Subcutaneous abdominal adipose tissue (tissue), 5 donors: ENCODE measurements at regions not wholly inside any gene's neighbourhood (a gene's known extent, or its start where the extent isn't known, plus 50 kb on each side); places are given as distances from the start of the nearest gene placed in this dataset.
"Not testable (repeated sequence)": the region's sequence is repeated elsewhere in the genome, so short reads cannot be mapped to it uniquely, and the experiment has no call there.

Experiments
- H3K27ac ChIP-seq: one replicate; pipeline ENCODE4 v1.7.0; 2013; ENCODE audit warnings: low read depth, mild to moderate bottlenecking, inconsistent platforms, low read length, moderate library complexity
- H3K27me3 ChIP-seq, 5 donors: one replicate each; pipeline ENCODE4 v1.7.0; 2013; ENCODE audit warnings: low read length in 5 of 5, inconsistent platforms in 1 of 5; ENCODE audit not compliant: control insufficient read depth in 5 of 5, insufficient read depth in 4 of 5
- H3K36me3 ChIP-seq, 5 donors: one replicate each; pipeline ENCODE4 v1.7.0; 2013; ENCODE audit warnings: low read length in 5 of 5; ENCODE audit not compliant: control insufficient read depth in 5 of 5, insufficient read depth in 5 of 5
- H3K4me1 ChIP-seq, 5 donors: one replicate each; pipeline ENCODE4 v1.7.0; 2013; ENCODE audit warnings: low read length in 5 of 5, mild to moderate bottlenecking in 3 of 5, moderate library complexity in 1 of 5; ENCODE audit not compliant: control insufficient read depth in 5 of 5, insufficient read depth in 5 of 5
- H3K4me3 ChIP-seq, 5 donors: one replicate each; pipeline ENCODE4 v1.7.0; 2013; ENCODE audit warnings: low read length in 5 of 5, low read depth in 1 of 5
- H3K9ac ChIP-seq, 5 donors: one replicate each; pipeline ENCODE4 v1.7.0; 2013; ENCODE audit warnings: low read length in 5 of 5, mild to moderate bottlenecking in 4 of 5, moderate library complexity in 3 of 5
- H3K9me3 ChIP-seq, 5 donors: one replicate each; pipeline ENCODE4 v1.7.0; 2013; ENCODE audit warnings: low read length in 5 of 5; ENCODE audit not compliant: control insufficient read depth in 5 of 5
- donor health status: healthy.
- donor health status: healthy.
- donor health status: healthy.
- donor health status: healthy.
- donor health status: healthy.

- no peaks in the 10 kb centered on the region for H3K4me1 ChIP-seq
These were observed 146.5 kb upstream of the TOP1 start for GRCh38 chr20:40882152-40882551.

GRCh38 chr20:40883097-40883496 is 145.5 kb upstream of the TOP1 start:
- H3K9me3 ChIP-seq: peaks cover 0 to 10% (median 8%) of the 10 kb centered on the region in 5 donors
- H3K27me3 ChIP-seq: no peaks in the 10 kb centered on the region
- no peak overlapping the region for H3K27ac ChIP-seq
- H3K36me3 ChIP-seq: no peaks in the 10 kb centered on the region
- H3K4me1 ChIP-seq: no peaks in the 10 kb centered on the region
- H3K9ac ChIP-seq: no peak overlapping the region
- H3K4me3 ChIP-seq: no peak overlapping the region

More at GRCh38 chr20:40882152-40882551, 146.5 kb upstream of the TOP1 start:
- H3K27me3 ChIP-seq: no peaks in the 10 kb centered on the region
- H3K27ac ChIP-seq: no peak overlapping the region
- peaks cover 0 to 10% (median 8%) of the 10 kb centered on the region in 5 donors for H3K9me3 ChIP-seq
- no peak overlapping the region for H3K9ac ChIP-seq
- no peak overlapping the region for H3K4me3 ChIP-seq
- no peaks in the 10 kb centered on the region for H3K36me3 ChIP-seq

- H3K27me3 ChIP-seq: no peaks in the 10 kb centered on the region
- H3K9me3 ChIP-seq: no peaks in the 10 kb centered on the region
- no peak overlapping the region for H3K27ac ChIP-seq
- no peaks in the 10 kb centered on the region for H3K4me1 ChIP-seq
- H3K9ac ChIP-seq: no peak overlapping the region
- no peaks in the 10 kb centered on the region for H3K36me3 ChIP-seq
- H3K4me3 ChIP-seq: no peak overlapping the region
These were observed 141.5 kb upstream of the TOP1 start for GRCh38 chr20:40887105-40887504.

GRCh38 chr20:40889266-40889665 is 139.4 kb upstream of the TOP1 start:
- not testable (repeated sequence) for H3K27ac ChIP-seq, H3K9ac ChIP-seq, H3K9me3 ChIP-seq, H3K4me3 ChIP-seq, H3K27me3 ChIP-seq, H3K36me3 ChIP-seq
- H3K4me1 ChIP-seq: peaks cover 2 to 21% (median 14%) of the 10 kb centered on the region in 5 donors

GRCh38 chr20:40890181-40890580 is 138.4 kb upstream of the TOP1 start:
- peaks cover 2 to 22% (median 16%) of the 10 kb centered on the region in 5 donors for H3K4me1 ChIP-seq
- no peak overlapping the region for H3K4me3 ChIP-seq
- no peaks in the 10 kb centered on the region for H3K36me3 ChIP-seq
- H3K27me3 ChIP-seq: no peaks in the 10 kb centered on the region
- no peak overlapping the region for H3K27ac ChIP-seq
- no peak overlapping the region for H3K9ac ChIP-seq
- no peaks in the 10 kb centered on the region for H3K9me3 ChIP-seq

GRCh38 chr20:40890635-40891034 is 138.0 kb upstream of the TOP1 start:
- no peaks in the 10 kb centered on the region for H3K27me3 ChIP-seq
- H3K36me3 ChIP-seq: no peaks in the 10 kb centered on the region
- H3K27ac ChIP-seq: no peak overlapping the region
- H3K9me3 ChIP-seq: no peaks in the 10 kb centered on the region
- H3K4me1 ChIP-seq: peaks cover 2 to 22% (median 16%) of the 10 kb centered on the region in 5 donors
- H3K9ac ChIP-seq: no peak overlapping the region
- H3K4me3 ChIP-seq: no peak overlapping the region

- H3K36me3 ChIP-seq: no peaks in the 10 kb centered on the region
- H3K9ac ChIP-seq: no peak overlapping the region
- H3K27me3 ChIP-seq: no peaks in the 10 kb centered on the region
- peaks cover 2 to 22% (median 16%) of the 10 kb centered on the region in 5 donors for H3K4me1 ChIP-seq
- no peaks in the 10 kb centered on the region for H3K9me3 ChIP-seq
- H3K27ac ChIP-seq: no peak overlapping the region
- H3K4me3 ChIP-seq: no peak overlapping the region
These were observed 137.3 kb upstream of the TOP1 start for GRCh38 chr20:40891351-40891750.

- H3K36me3 ChIP-seq: no peaks in the 10 kb centered on the region
- no peak overlapping the region for H3K27ac ChIP-seq
- H3K9ac ChIP-seq: no peak overlapping the region
- H3K27me3 ChIP-seq: no peaks in the 10 kb centered on the region
- no peak overlapping the region for H3K4me3 ChIP-seq
- no peaks in the 10 kb centered on the region for H3K9me3 ChIP-seq
- H3K4me1 ChIP-seq: peaks cover 4 to 22% (median 18%) of the 10 kb centered on the region in 5 donors
These were observed 136.0 kb upstream of the TOP1 start for GRCh38 chr20:40892642-40893041.

GRCh38 chr20:40893610-40894236 is 134.9 kb upstream of the TOP1 start:
- no peaks in the 10 kb centered on the region for H3K9me3 ChIP-seq
- H3K9ac ChIP-seq: peak overlapping the region in 1 of 5 donors; percentile 10
- H3K4me1 ChIP-seq: peaks cover 4 to 22% (median 18%) of the 10 kb centered on the region in 5 donors
- no peaks in the 10 kb centered on the region for H3K36me3 ChIP-seq
- no peaks in the 10 kb centered on the region for H3K27me3 ChIP-seq
- no peak overlapping the region for H3K4me3 ChIP-seq
- no peak overlapping the region for H3K27ac ChIP-seq

- H3K27ac ChIP-seq: no peak overlapping the region
These were observed 134.4 kb upstream of the TOP1 start for GRCh38 chr20:40894237-40894630.

More at GRCh38 chr20:40894237-40894630, 134.4 kb upstream of the TOP1 start:
- H3K4me1 ChIP-seq: peaks cover 4 to 22% (median 18%) of the 10 kb centered on the region in 5 donors
- H3K9me3 ChIP-seq: no peaks in the 10 kb centered on the region
- H3K36me3 ChIP-seq: no peaks in the 10 kb centered on the region
- no peak overlapping the region for H3K4me3 ChIP-seq
- H3K27me3 ChIP-seq: no peaks in the 10 kb centered on the region
- peak overlapping the region in 1 of 5 donors; percentile 10 for H3K9ac ChIP-seq
